GM12874 (cell line): ENCODE measurements at regions not wholly inside any gene's neighbourhood (a gene's known extent, or its start where the extent isn't known, plus 50 kb on each side); places are given as distances from the start of the nearest gene placed in this dataset.

Experiments used
- CTCF ChIP-seq: IDR thresholded peaks from 2 replicates; pipeline ENCODE4 v1.5.1; 2011; ENCODE audit warnings: low read depth, mild to moderate bottlenecking, control low read depth, low read length, moderate library complexity; ENCODE audit not compliant: insufficient read depth

- no peak for TF ChIP-seq CTCF
Measured at GRCh38 chr11:114819028-114819427, 140.7 kb downstream of the NXPE2 start.

- TF ChIP-seq CTCF, result no peak
Measured at GRCh38 chr11:114820621-114821020, 142.3 kb downstream of the NXPE2 start.

GRCh38 chr11:114821621-114822412, 143.5 kb downstream of the NXPE2 start:
- no peak for TF ChIP-seq CTCF

GRCh38 chr11:114826910-114827442, 148.6 kb downstream of the NXPE2 start:
- TF ChIP-seq CTCF, result no peak

GRCh38 chr11:114827736-114828135, 149.4 kb downstream of the NXPE2 start:
- TF ChIP-seq CTCF, result no peak

GRCh38 chr11:114832532-114833125, 154.3 kb downstream of the NXPE2 start:
- TF ChIP-seq CTCF, result no peak

- no peak for TF ChIP-seq CTCF
Measured at GRCh38 chr11:114836161-114836560, 157.8 kb downstream of the NXPE2 start.
